Endothelial cell of umbilical vein (primary cell): ENCODE measurements at regions not wholly inside any gene's neighbourhood (a gene's known extent, or its start where the extent isn't known, plus 50 kb on each side); places are given as distances from the start of the nearest gene placed in this dataset.

ENCODE experiments used
- BruUV-seq: library from RNA; stranded (reverse); fragments of 400-500 nt; replicated peaks from 2 replicates; lab custom pipeline; 2021; lab: Mats Ljungman, UMichigan
- CTCF ChIA-PET: fragments of 300-600, 350-600 bp; sonication (Branson Sonifier 250); formaldehyde crosslinking; loops from one replicate; lab custom pipeline; 2021; ENCODE audit warnings: antibody characterized with exemption, inconsistent platforms; lab: Charles Lee
- POLR2A ChIA-PET: fragments of 300-600, 350-600 bp; sonication (Branson Sonifier 250); formaldehyde crosslinking; loops from one replicate; lab custom pipeline; 2021; ENCODE audit warnings: antibody characterized with exemption, inconsistent platforms; lab: Charles Lee
- DNase-seq: peaks from one replicate; pipeline ENCODE4 v3.0.0-alpha.2; 2011; ENCODE audit warnings: low read depth, low spot score
- FAIRE-seq: peaks from 2 replicates; lab custom pipeline; 2011; peaks lifted over from hg19 to GRCh38; lab: Jason Lieb, UNC
- H2AFZ ChIP-seq: 2 replicates; pipeline ENCODE4 v1.6.0; 2012; ENCODE audit warnings: low read depth, low read length, control low read depth, inconsistent platforms
- H3K27ac ChIP-seq: 2 replicates; pipeline ENCODE4 v1.5.1; 2011; ENCODE audit warnings: low read depth, mild to moderate bottlenecking, control low read depth, low read length, moderate library complexity; ENCODE audit not compliant: insufficient read depth
- H3K27me3 ChIP-seq, 2 experiments: 2 replicates each; pipeline versions ENCODE4 v1.6.0 to v1.6.1; 2011; ENCODE audit warnings: low read length in 2 of 2, mixed read lengths in 1 of 2; ENCODE audit not compliant: control insufficient read depth in 2 of 2, insufficient read depth in 2 of 2
- H3K36me3 ChIP-seq, 2 experiments: 2 replicates in 1 of 2; 3 replicates in 1 of 2; pipeline ENCODE4 v1.5.1; 2011; ENCODE audit warnings: low read length in 2 of 2, mild to moderate bottlenecking in 1 of 2, moderate library complexity in 1 of 2; ENCODE audit not compliant: control insufficient read depth in 2 of 2, insufficient read depth in 2 of 2; ENCODE audit errors: extremely low read depth in 1 of 2
- H3K4me1 ChIP-seq: 3 replicates; pipeline ENCODE4 v1.5.1; 2011; ENCODE audit warnings: mild to moderate bottlenecking, low read length; ENCODE audit not compliant: control insufficient read depth, insufficient read depth; ENCODE audit errors: extremely low read depth
- H3K4me2 ChIP-seq: 2 replicates; pipeline ENCODE4 v1.6.1; 2011; ENCODE audit warnings: low read length, control low read depth, mixed read lengths; ENCODE audit not compliant: insufficient read depth
- H3K4me3 ChIP-seq, 3 experiments: fragments of 200-600 bp in 1 of 3; sonication (generic), shearing (Covaris generic) in 1 of 3; replicated peaks in 1 of 3; 2 replicates each; pipeline ENCODE4 v1.5.1; 2011 to 2016; ENCODE audit warnings: control low read depth in 3 of 3, low read length in 3 of 3, mild to moderate bottlenecking in 2 of 3, inconsistent platforms in 1 of 3, low read depth in 1 of 3, moderate library complexity in 1 of 3; ENCODE audit not compliant: insufficient read depth in 1 of 3
- H3K79me2 ChIP-seq: 2 replicates; pipeline ENCODE4 v1.6.0; 2012; ENCODE audit warnings: low read length, inconsistent platforms; ENCODE audit not compliant: control insufficient read depth, insufficient read depth
- H3K9ac ChIP-seq: replicated peaks from 2 replicates; pipeline ENCODE3; 2011; ENCODE audit warnings: low read length, control low read depth; ENCODE audit not compliant: insufficient read depth; ENCODE audit errors: extremely low read depth
- H3K9me1 ChIP-seq: replicated peaks from 3 replicates; pipeline ENCODE4 v1.6.0; 2011; ENCODE audit warnings: mild to moderate bottlenecking, low read length; ENCODE audit not compliant: control insufficient read depth, insufficient read depth; ENCODE audit errors: extremely low read depth
- H3K9me3 ChIP-seq: replicated peaks from 2 replicates; pipeline ENCODE4 v1.5.1; 2012; ENCODE audit warnings: low read length, inconsistent platforms; ENCODE audit not compliant: control insufficient read depth, insufficient read depth
- H4K20me1 ChIP-seq: replicated peaks from 2 replicates; pipeline ENCODE3; 2011; ENCODE audit warnings: mild to moderate bottlenecking, low read length; ENCODE audit not compliant: control insufficient read depth, insufficient read depth; ENCODE audit errors: extremely low read depth
- EZH2 ChIP-seq: IDR thresholded peaks from 2 replicates; pipeline ENCODE4 v1.6.1; 2012; ENCODE audit warnings: borderline replicate concordance, low read depth, mild to moderate bottlenecking, moderate library complexity, low read length, inconsistent platforms; ENCODE audit not compliant: severe bottlenecking
- FOS ChIP-seq: IDR thresholded peaks from 2 replicates; pipeline ENCODE4 v1.6.1; 2011; ENCODE audit warnings: mild to moderate bottlenecking, low read length, moderate library complexity, borderline replicate concordance; ENCODE audit not compliant: insufficient read depth
- GATA2 ChIP-seq: IDR thresholded peaks from 2 replicates; pipeline ENCODE4 v1.7.0; 2011; ENCODE audit warnings: low read depth, mild to moderate bottlenecking, moderate library complexity, mixed read lengths, low read length; ENCODE audit not compliant: insufficient read length, insufficient read depth
- JUN ChIP-seq: IDR thresholded peaks from 2 replicates; pipeline ENCODE4 v1.6.1; 2011; ENCODE audit warnings: borderline replicate concordance, low read depth; ENCODE audit not compliant: insufficient read length, insufficient read depth
- MYC ChIP-seq: IDR thresholded peaks from one replicate; pipeline ENCODE4 v1.6.1; 2011; ENCODE audit warnings: mild to moderate bottlenecking, low read depth, low read length
- POLR2A ChIP-seq: IDR thresholded peaks from 2 replicates; pipeline ENCODE4 v1.6.1; 2012; ENCODE audit warnings: low read depth, mild to moderate bottlenecking, control low read depth, low read length
- POLR2AphosphoS5 ChIP-seq: IDR thresholded peaks from 2 replicates; pipeline ENCODE4 v1.6.1; 2012; ENCODE audit warnings: low read depth, mild to moderate bottlenecking, control low read depth, low read length, moderate library complexity; ENCODE audit not compliant: insufficient read depth
- dilution Hi-C: fragments of 300-500 bp; cut with MboI; formaldehyde crosslinking; loops from one replicate; pipeline ENCODE4 v1.15.0; 2019; ENCODE audit warnings: low sequenced_read_pairs; ENCODE audit not compliant: extremely low pct_ligation_motif_present
- intact Hi-C: fragments of 100-400 bp; cut with micrococcal nuclease; formaldehyde crosslinking; loops from one replicate; pipeline ENCODE4 v1.10.0; 2022
- TF ChIP-seq, protein P1 (sequence below): IDR thresholded peaks from 2 replicates; pipeline ENCODE4 v1.6.1; 2011; ENCODE audit not compliant: insufficient read depth, insufficient read length
- TF ChIP-seq, protein P2 (sequence below), 2 donors: IDR thresholded peaks; 1 replicate in 1 of 2; 2 replicates in 1 of 2; pipeline ENCODE4 v1.5.1; 2011; ENCODE audit warnings: low read length in 2 of 2, mild to moderate bottlenecking in 2 of 2, moderate library complexity in 2 of 2, control low read depth in 1 of 2, inconsistent platforms in 1 of 2, low read depth in 1 of 2; ENCODE audit not compliant: insufficient read depth in 1 of 2; ENCODE audit errors: extremely low read depth in 1 of 2

DNA sequence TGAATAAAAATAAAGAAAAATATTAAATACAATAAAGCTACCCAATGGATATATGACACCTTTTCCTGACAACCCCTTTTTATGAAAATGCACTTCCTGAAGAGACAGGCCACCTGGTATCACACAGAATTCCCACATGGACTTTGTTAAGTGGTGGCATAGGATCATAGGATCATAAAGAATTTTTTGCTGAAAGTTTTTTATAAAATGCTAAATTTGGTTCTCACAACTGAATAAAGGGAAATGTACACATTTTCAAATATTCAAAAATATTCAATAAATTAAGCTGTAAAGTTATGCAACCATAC, 102.5 kb upstream of the ROBO1 start:
- Histone ChIP-seq H3K4me1 (peaks cover 24% of the 10 kb centered on the region), H3K27ac (no peak overlapping the region), H3K4me2 (no peak overlapping the region), H3K9me3 (no peaks in the 10 kb centered on the region), H3K36me3 (no peaks in the 10 kb centered on the region), H3K9me1 (no peaks in the 10 kb centered on the region), H3K79me2 (no peaks in the 10 kb centered on the region), H4K20me1 (no peaks in the 10 kb centered on the region), H3K27me3 (no peaks in the 10 kb centered on the region), H2AFZ (no peak overlapping the region), H3K4me3 (no peak overlapping the region), H3K9ac (no peak overlapping the region)
- FAIRE-seq (no peak), DNase-seq (no peak)
- ChIA-PET CTCF (no interaction called here), POLR2A (no interaction called here)
- intact Hi-C loops = loop anchor here (5.0 kb wide), 1 partner anchor 147 kb away; no protein-coding TSS in a partner anchor
- dilution Hi-C loops = no loop called here
- TF ChIP-seq, protein P1, sequence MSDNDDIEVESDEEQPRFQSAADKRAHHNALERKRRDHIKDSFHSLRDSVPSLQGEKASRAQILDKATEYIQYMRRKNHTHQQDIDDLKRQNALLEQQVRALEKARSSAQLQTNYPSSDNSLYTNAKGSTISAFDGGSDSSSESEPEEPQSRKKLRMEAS = no peak
- no peak for TF ChIP-seq MYC
- no peak for TF ChIP-seq FOS
- no peak for TF ChIP-seq POLR2AphosphoS5
- TF ChIP-seq GATA2 = no peak
- no TSS peak for BruUV-seq

DNA sequence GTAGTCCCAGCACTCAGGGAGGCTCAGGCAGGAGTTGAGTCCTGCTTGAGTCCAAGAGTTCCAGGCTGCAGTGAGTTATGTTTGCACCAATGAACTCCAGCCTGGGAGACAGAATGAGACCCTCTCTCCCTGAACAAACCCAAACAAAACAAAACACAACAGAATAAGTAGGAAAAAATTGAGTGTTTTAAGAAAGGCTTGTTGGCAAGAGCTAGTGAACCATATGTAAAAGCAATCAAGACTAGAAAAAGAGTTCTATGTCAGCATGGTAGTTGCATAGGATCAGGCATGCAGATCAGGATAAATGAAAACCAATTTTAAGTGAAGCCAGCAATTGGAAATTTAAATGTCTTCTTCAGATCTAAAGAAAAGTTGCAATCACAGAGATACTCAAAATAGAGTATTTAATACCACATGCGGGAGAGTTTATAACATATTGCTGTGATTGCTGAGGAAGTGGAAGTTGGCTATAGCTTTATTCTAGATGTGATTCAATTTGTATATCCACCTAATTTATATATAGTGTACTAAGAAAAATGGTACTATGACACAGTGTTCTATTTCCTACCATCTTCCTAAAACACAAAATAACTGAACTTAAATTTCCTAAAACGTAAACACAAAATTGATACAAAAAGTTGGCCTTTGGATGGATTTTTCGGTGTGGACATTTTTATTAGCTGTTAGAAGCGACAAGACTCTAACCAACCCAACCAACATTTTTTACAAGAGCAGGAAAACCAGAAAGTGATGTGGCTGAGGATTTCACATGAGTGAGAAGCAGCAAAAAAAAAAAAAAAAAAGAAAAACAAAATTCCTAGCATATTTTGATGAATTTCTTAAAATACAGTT, 101.9 kb upstream of the ROBO1 start:
- no peak overlapping the region for H3K4me2 ChIP-seq
- intact Hi-C loops = loop anchor here (5.0 kb wide), 1 partner anchor 148 kb away; no protein-coding TSS in a partner anchor
- H3K4me1 ChIP-seq = peaks cover 24% of the 10 kb centered on the region
- no peak for DNase-seq
- no peak overlapping the region for H2AFZ ChIP-seq
- TF ChIP-seq EZH2 = no peak
- no peak for TF ChIP-seq POLR2A
- no peak for TF ChIP-seq JUN
- TF ChIP-seq POLR2AphosphoS5 = no peak
- TF ChIP-seq, protein P2, sequence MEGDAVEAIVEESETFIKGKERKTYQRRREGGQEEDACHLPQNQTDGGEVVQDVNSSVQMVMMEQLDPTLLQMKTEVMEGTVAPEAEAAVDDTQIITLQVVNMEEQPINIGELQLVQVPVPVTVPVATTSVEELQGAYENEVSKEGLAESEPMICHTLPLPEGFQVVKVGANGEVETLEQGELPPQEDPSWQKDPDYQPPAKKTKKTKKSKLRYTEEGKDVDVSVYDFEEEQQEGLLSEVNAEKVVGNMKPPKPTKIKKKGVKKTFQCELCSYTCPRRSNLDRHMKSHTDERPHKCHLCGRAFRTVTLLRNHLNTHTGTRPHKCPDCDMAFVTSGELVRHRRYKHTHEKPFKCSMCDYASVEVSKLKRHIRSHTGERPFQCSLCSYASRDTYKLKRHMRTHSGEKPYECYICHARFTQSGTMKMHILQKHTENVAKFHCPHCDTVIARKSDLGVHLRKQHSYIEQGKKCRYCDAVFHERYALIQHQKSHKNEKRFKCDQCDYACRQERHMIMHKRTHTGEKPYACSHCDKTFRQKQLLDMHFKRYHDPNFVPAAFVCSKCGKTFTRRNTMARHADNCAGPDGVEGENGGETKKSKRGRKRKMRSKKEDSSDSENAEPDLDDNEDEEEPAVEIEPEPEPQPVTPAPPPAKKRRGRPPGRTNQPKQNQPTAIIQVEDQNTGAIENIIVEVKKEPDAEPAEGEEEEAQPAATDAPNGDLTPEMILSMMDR (IDR thresholded peaks at IDR 0.05; ENCODE audit: extremely low read depth in 1 of 2, insufficient read depth in 1 of 2, low read depth in 1 of 2, low read length in 2 of 2) = no peak
- TF ChIP-seq MYC = no peak
- no peak for TF ChIP-seq GATA2
- no peak for TF ChIP-seq FOS
- TF ChIP-seq, protein P1 = no peak
- no peaks in the 10 kb centered on the region for H3K9me3 ChIP-seq
- no peak overlapping the region for H3K27ac ChIP-seq
- H3K27me3 ChIP-seq = no peaks in the 10 kb centered on the region
- no peaks in the 10 kb centered on the region for H3K79me2 ChIP-seq
- dilution Hi-C loops = no loop called here
- ChIA-PET POLR2A (no interaction called here), CTCF (no interaction called here)
- no peak for FAIRE-seq
- H3K4me3 ChIP-seq = no peak overlapping the region
- no peaks in the 10 kb centered on the region for H4K20me1 ChIP-seq
- H3K36me3 ChIP-seq = no peaks in the 10 kb centered on the region
- no peak overlapping the region for H3K9ac ChIP-seq
- no TSS peak for BruUV-seq
- no peaks in the 10 kb centered on the region for H3K9me1 ChIP-seq
